Endodermal cell (in vitro differentiated cells): ENCODE measurements at regions not wholly inside any gene's neighbourhood (a gene's known extent, or its start where the extent isn't known, plus 50 kb on each side); places are given as distances from the start of the nearest gene placed in this dataset.

ENCODE experiments used
- DNase-seq: peaks from one replicate; pipeline ENCODE4 v3.0.0-alpha.2; 2017
- H3K27ac ChIP-seq: 2 replicates; pipeline ENCODE4 v1.5.1; 2013; ENCODE audit warnings: mild to moderate bottlenecking, low read depth, low read length, moderate library complexity
- H3K27me3 ChIP-seq: 2 replicates; pipeline ENCODE4 v1.6.1; 2013; ENCODE audit warnings: mild to moderate bottlenecking, low read length, moderate library complexity; ENCODE audit not compliant: insufficient read depth, control insufficient read depth, poor library complexity, severe bottlenecking
- H3K36me3 ChIP-seq: 2 replicates; pipeline ENCODE4 v1.7.0; 2013; ENCODE audit warnings: mild to moderate bottlenecking, low read length, moderate library complexity; ENCODE audit not compliant: control insufficient read depth, insufficient read depth
- H3K4me1 ChIP-seq: one replicate; pipeline ENCODE4 v1.7.0; 2013; ENCODE audit warnings: low read length; ENCODE audit not compliant: control insufficient read depth, insufficient read depth
- H3K4me3 ChIP-seq: 2 replicates; pipeline ENCODE4 v1.5.1; 2013; ENCODE audit warnings: mild to moderate bottlenecking, low read length, moderate library complexity
- H3K9ac ChIP-seq: 2 replicates; pipeline ENCODE4 v1.6.1; 2013; ENCODE audit warnings: mild to moderate bottlenecking, low read length, moderate library complexity; ENCODE audit not compliant: poor library complexity, severe bottlenecking; ENCODE audit errors: extremely low read depth
- H3K9me3 ChIP-seq: 2 replicates; pipeline ENCODE4 v1.6.1; 2013; ENCODE audit warnings: mild to moderate bottlenecking, low read length, moderate library complexity; ENCODE audit not compliant: control insufficient read depth
- H3K27ac Mint-ChIP-seq: 2 replicates; pipeline ENCODE4 v1.8.0; 2020; ENCODE audit warnings: mixed read lengths
- H3K27me3 Mint-ChIP-seq: 2 replicates; pipeline ENCODE4 v1.8.0; 2021; ENCODE audit warnings: mild to moderate bottlenecking, mixed read lengths; ENCODE audit not compliant: insufficient read depth
- H3K36me3 Mint-ChIP-seq: 2 replicates; pipeline ENCODE4 v1.8.0; 2020; ENCODE audit warnings: low read depth, mixed read lengths
- H3K4me1 Mint-ChIP-seq: 2 replicates; pipeline ENCODE4 v1.8.0; 2020; ENCODE audit warnings: mixed read lengths
- H3K4me3 Mint-ChIP-seq: 2 replicates; pipeline ENCODE4 v1.8.0; 2020; ENCODE audit warnings: mild to moderate bottlenecking, moderate library complexity, mixed read lengths
- H3K9me3 Mint-ChIP-seq: 2 replicates; pipeline ENCODE4 v1.8.0; 2020; ENCODE audit warnings: mild to moderate bottlenecking, mixed read lengths
- CTCF ChIP-seq: fragments of 200-600 bp; sonication (generic); conservative IDR thresholded peaks from 2 replicates; pipeline ENCODE4 v1.5.0; 2021; ENCODE audit warnings: antibody characterized with exemption, mild to moderate bottlenecking
- WGBS, 2 experiments: methylation state at CpG; one replicate each; pipeline versions ENCODE4 v1.1.5 to v1.1.7; 2013; ENCODE audit warnings: missing lambda C conversion rate in 2 of 2, mixed read lengths in 1 of 2; ENCODE audit not compliant: insufficient coverage in 1 of 2, insufficient read length in 1 of 2; 5-methylcytosine and 5-hydroxymethylcytosine counted together

- no peaks in the 10 kb centered on the region for H3K27me3 Mint-ChIP-seq
- no peak overlapping the region for H3K9ac ChIP-seq
- no peaks in the 10 kb centered on the region for H3K4me1 ChIP-seq
- H3K27ac Mint-ChIP-seq = peak overlapping the region; percentile 33
- H3K4me3 ChIP-seq = no peak overlapping the region
- peaks cover 15% of the 10 kb centered on the region for H3K9me3 ChIP-seq
- 96 to 100% methylated on average over 1 to 4 of the region's 4 CpGs for WGBS, 2 experiments
- no peaks in the 10 kb centered on the region for H3K27me3 ChIP-seq
- H3K4me1 Mint-ChIP-seq = peaks cover 7% of the 10 kb centered on the region
- H3K4me3 Mint-ChIP-seq = no peak overlapping the region
- no peaks in the 10 kb centered on the region for H3K36me3 ChIP-seq
- no peak overlapping the region for H3K27ac ChIP-seq
- peaks cover under 1% of the 10 kb centered on the region for H3K36me3 Mint-ChIP-seq
- no peak for TF ChIP-seq CTCF
- no peak for DNase-seq
- peaks cover 25% of the 10 kb centered on the region for H3K9me3 Mint-ChIP-seq
These were observed 111.8 kb downstream of the CARTPT start for GRCh38 chr5:71830681-71831539.

DNA sequence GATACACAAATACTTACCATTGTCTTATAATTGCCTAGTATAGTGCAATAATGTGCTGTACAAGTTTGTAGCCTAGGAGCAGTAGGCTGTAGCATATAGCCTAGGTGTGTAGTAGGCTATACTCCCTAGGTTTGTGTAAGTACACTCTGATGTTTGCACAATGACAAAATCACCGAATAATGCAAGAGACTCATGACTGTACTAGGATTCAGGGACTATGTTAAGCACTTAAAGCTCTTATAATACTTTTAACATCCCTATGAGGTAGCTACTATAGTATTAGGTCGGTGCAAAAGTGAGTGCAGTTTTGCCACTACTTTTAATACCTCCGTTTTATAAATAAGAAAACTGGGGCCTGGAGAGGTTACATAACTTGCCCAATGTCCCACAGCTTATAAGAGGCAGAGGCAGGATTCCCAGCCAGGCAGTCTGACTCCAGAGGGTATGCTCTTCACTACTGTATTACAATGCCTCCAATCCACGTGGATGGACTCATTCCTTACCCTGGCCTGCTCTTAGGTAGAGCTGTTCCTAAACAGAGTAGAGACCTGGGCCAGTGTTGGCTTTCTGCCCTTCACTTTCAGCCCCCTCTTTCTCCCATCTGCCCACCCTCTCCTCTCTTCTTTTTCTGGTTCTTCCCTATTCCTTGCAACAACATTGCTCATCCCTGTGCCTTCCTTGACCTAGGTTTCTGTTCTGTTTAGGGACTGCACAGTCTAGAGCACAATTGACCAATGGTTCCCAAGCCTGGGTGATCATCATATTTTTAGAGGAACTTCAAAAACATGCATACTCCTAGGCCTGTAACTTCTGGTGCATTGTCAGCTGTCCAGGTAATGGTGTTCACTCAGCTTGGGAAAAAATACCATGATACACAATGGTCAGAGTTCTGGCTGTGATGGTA, 114.0 kb downstream of the CARTPT start:
- Mint-ChIP-seq H3K27me3 (no peaks in the 10 kb centered on the region), H3K4me1 (peaks cover 10% of the 10 kb centered on the region), H3K36me3 (no peaks in the 10 kb centered on the region), H3K9me3 (peaks cover 8% of the 10 kb centered on the region), H3K4me3 (no peak overlapping the region), H3K27ac (no peak overlapping the region)
- no peak for DNase-seq
- no peak overlapping the region for H3K27ac ChIP-seq
- WGBS, 2 experiments = 78 to 92% methylated on average over 1 to 4 of the region's 4 CpGs
- no peak overlapping the region for H3K4me3 ChIP-seq
- H3K9ac ChIP-seq = no peak overlapping the region
- no peak for TF ChIP-seq CTCF
- H3K36me3 ChIP-seq = no peaks in the 10 kb centered on the region
- no peaks in the 10 kb centered on the region for H3K9me3 ChIP-seq
- H3K4me1 ChIP-seq = no peaks in the 10 kb centered on the region
- no peaks in the 10 kb centered on the region for H3K27me3 ChIP-seq

GRCh38 chr5:71834601-71835000, 115.5 kb downstream of the CARTPT start:
- Histone ChIP-seq H3K27ac (no peak overlapping the region), H3K4me3 (no peak overlapping the region), H3K4me1 (no peaks in the 10 kb centered on the region), H3K9ac (no peak overlapping the region), H3K36me3 (no peaks in the 10 kb centered on the region), H3K9me3 (no peaks in the 10 kb centered on the region), H3K27me3 (no peaks in the 10 kb centered on the region)
- WGBS, 2 experiments = 91 to 100% methylated on average over 1 to 2 of the region's 2 CpGs
- DNase-seq = no peak
- no peak overlapping the region for H3K4me3 Mint-ChIP-seq
- H3K27ac Mint-ChIP-seq = no peak overlapping the region
- peaks cover 3% of the 10 kb centered on the region for H3K9me3 Mint-ChIP-seq
- no peak for TF ChIP-seq CTCF
- H3K4me1 Mint-ChIP-seq = peaks cover 14% of the 10 kb centered on the region
- H3K36me3 Mint-ChIP-seq = no peaks in the 10 kb centered on the region
- no peaks in the 10 kb centered on the region for H3K27me3 Mint-ChIP-seq
